ENCODE measurements at regions not wholly inside any gene's neighbourhood (a gene's known extent, or its start where the extent isn't known, plus 50 kb on each side); places are given as distances from the start of the nearest gene placed in this dataset.

DNA sequence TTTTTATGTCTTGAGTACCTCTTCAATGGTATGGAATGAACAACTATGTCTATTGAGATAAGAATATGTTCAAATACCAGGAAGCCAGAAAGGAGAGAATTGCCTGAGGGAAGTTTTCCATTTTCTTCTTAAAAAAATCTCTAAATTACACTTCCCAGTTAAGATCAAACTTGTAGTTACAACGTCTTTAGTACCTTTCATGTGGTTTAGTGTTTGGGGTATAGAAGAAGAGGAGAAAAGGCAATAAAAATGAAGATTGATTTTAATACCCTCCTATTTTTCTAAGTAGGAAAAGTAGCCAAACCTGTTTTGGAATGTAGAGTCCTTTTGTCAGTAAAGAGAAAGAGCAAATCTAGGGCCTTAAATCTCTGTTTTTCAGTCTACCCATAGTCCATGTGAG, 470.0 kb upstream of the SEMA3A start:
- TF ChIP-seq FOXA1 (IDR thresholded peaks at IDR 0.05) (no peak), TARDBP (IDR thresholded peaks at IDR 0.05) (no peak), ELF4 (IDR thresholded peaks at IDR 0.05) (no peak), FOXM1 (IDR thresholded peaks at IDR 0.05; ENCODE audit: borderline replicate concordance) (no peak), ARNT (IDR thresholded peaks at IDR 0.05) (no peak), BHLHE40 (IDR thresholded peaks at IDR 0.05; ENCODE audit: borderline replicate concordance) (no peak), FOXK2 (IDR thresholded peaks at IDR 0.05) (no peak), CTBP1 (IDR thresholded peaks at IDR 0.05; ENCODE audit: borderline replicate concordance) (no peak), SP1 (IDR thresholded peaks at IDR 0.05) (no peak), HDGF (IDR thresholded peaks at IDR 0.05; ENCODE audit: borderline replicate concordance) (no peak), NFRKB (IDR thresholded peaks at IDR 0.05) (no peak), ZNF384 (IDR thresholded peaks at IDR 0.05) (no peak), LEF1 (IDR thresholded peaks at IDR 0.05; ENCODE audit: borderline replicate concordance) (no peak), SUZ12 (IDR thresholded peaks at IDR 0.05) (no peak)

All from HEK293T (cell line).